HepG2 (cell line): ENCODE measurements at regions not wholly inside any gene's neighbourhood (a gene's known extent, or its start where the extent isn't known, plus 50 kb on each side); places are given as distances from the start of the nearest gene placed in this dataset.

Experiments used
- ATAC-seq: fragments of 200-7000 bp; cut with Tn5 transposase; 3 replicates; pipeline ENCODE4 v1.9.1; 2020; ENCODE audit warnings: mild to moderate bottlenecking, moderate library complexity
- BruUV-seq: library from RNA; stranded (reverse); fragments of 400-500 nt; replicated peaks from 2 replicates; lab custom pipeline; 2021; lab: Mats Ljungman, UMichigan
- CTCF ChIA-PET: fragments of 300-600 bp; formaldehyde crosslinking; extraction: SDS; loops from one replicate; lab custom pipeline; 2021; ENCODE audit warnings: low total read pairs, inconsistent platforms, low intra/inter-chr PET ratio; lab: Yijun Ruan, JAX
- POLR2A ChIA-PET: fragments of 350-600 bp; sonication (Branson Sonifier 250); formaldehyde crosslinking; loops from one replicate; lab custom pipeline; 2020; ENCODE audit warnings: antibody characterized with exemption, inconsistent platforms; lab: Yijun Ruan, JAX
- DNase-seq: peaks from one replicate; pipeline ENCODE4 v3.0.0-alpha.2; 2015; ENCODE audit warnings: low spot score
- FAIRE-seq: peaks from 3 replicates; lab custom pipeline; 2011; peaks lifted over from hg19 to GRCh38; lab: Jason Lieb, UNC
- H2AFZ ChIP-seq: one replicate; pipeline ENCODE4 v1.6.1; 2011; ENCODE audit warnings: low read length, inconsistent platforms
- H3K27ac ChIP-seq: fragments of 300-600 bp; 3 replicates; pipeline ENCODE4 v1.8.0; 2011; ENCODE audit warnings: mixed run types, mild to moderate bottlenecking, mixed read lengths, low read length, inconsistent platforms; ENCODE audit not compliant: insufficient read depth; ENCODE audit errors: extremely low read length
- H3K27me3 ChIP-seq, 2 experiments: fragments of 200-600 bp in 1 of 2; 2 replicates in 1 of 2; 3 replicates in 1 of 2; pipeline versions ENCODE4 v1.6.0 to v1.8.0; 2011; ENCODE audit warnings: low read length in 2 of 2, mild to moderate bottlenecking in 2 of 2, moderate library complexity in 2 of 2, inconsistent platforms in 1 of 2; ENCODE audit not compliant: insufficient read depth in 2 of 2, control insufficient read depth in 1 of 2
- H3K36me3 ChIP-seq, 2 experiments: fragments of 200-600 bp in 1 of 2; replicated peaks in 1 of 2; 2 replicates in 1 of 2; 3 replicates in 1 of 2; pipeline versions ENCODE4 v1.5.1 to v1.8.0; 2011; ENCODE audit warnings: low read length in 2 of 2, inconsistent platforms in 1 of 2; ENCODE audit not compliant: insufficient read depth in 2 of 2, control insufficient read depth in 1 of 2
- H3K4me1 ChIP-seq: 2 replicates; pipeline ENCODE4 v1.5.1; 2012; ENCODE audit warnings: low read length, inconsistent platforms; ENCODE audit not compliant: insufficient read depth
- H3K4me2 ChIP-seq: 2 replicates; pipeline ENCODE4 v1.6.0; 2011; ENCODE audit warnings: low read depth, low read length, inconsistent platforms
- H3K4me3 ChIP-seq, 3 experiments: fragments of 200-600 bp in 1 of 3; sonication (generic), shearing (Covaris generic) in 1 of 3; replicated peaks in 1 of 3; 2 replicates each; pipeline ENCODE4 v1.5.1; 2011 to 2016; ENCODE audit warnings: low read length in 3 of 3, inconsistent platforms in 2 of 3, low read depth in 2 of 3, mild to moderate bottlenecking in 2 of 3, control low read depth in 1 of 3, mixed read lengths in 1 of 3; ENCODE audit not compliant: insufficient read depth in 1 of 3
- H3K79me2 ChIP-seq: one replicate; pipeline ENCODE4 v1.6.1; 2011; ENCODE audit warnings: low read length, inconsistent platforms; ENCODE audit not compliant: insufficient read depth
- H3K9ac ChIP-seq: 2 replicates; pipeline ENCODE4 v1.6.0; 2011; ENCODE audit warnings: mild to moderate bottlenecking, low read depth, low read length, inconsistent platforms; ENCODE audit not compliant: insufficient read depth
- H3K9me3 ChIP-seq: 2 replicates; pipeline ENCODE4 v1.5.1; 2012; ENCODE audit warnings: mild to moderate bottlenecking, low read length
- H4K20me1 ChIP-seq: 2 replicates; pipeline ENCODE4 v1.6.0; 2011; ENCODE audit warnings: inconsistent platforms, mild to moderate bottlenecking, low read length, moderate library complexity; ENCODE audit not compliant: insufficient read depth
- ARNT2 ChIP-seq: sonication (generic); formaldehyde crosslinking; IDR thresholded peaks from 2 replicates; pipeline ENCODE4 v1.8.0; 2022; ENCODE audit warnings: mild to moderate bottlenecking, low read depth, missing genetic modification reagents, moderate library complexity
- BORCS8-MEF2B ChIP-seq: sonication (generic); formaldehyde crosslinking; IDR thresholded peaks from 2 replicates; pipeline ENCODE4 v1.8.0; 2022; ENCODE audit warnings: mild to moderate bottlenecking, missing genetic modification reagents
- DZIP1 ChIP-seq: sonication (generic); formaldehyde crosslinking; IDR thresholded peaks from 2 replicates; pipeline ENCODE4 v1.5.0; 2020; ENCODE audit warnings: mild to moderate bottlenecking, missing genetic modification reagents
- HMG20A ChIP-seq: IDR thresholded peaks from 2 replicates; pipeline ENCODE4 v1.6.1; 2016; ENCODE audit warnings: borderline replicate concordance
- HMGA1 ChIP-seq: sonication (generic); formaldehyde crosslinking; conservative IDR thresholded peaks from 2 replicates; pipeline ENCODE4 v1.4.0; 2020; ENCODE audit warnings: missing genetic modification reagents
- HOXA5 ChIP-seq: sonication (generic); formaldehyde crosslinking; IDR thresholded peaks from 2 replicates; pipeline ENCODE4 v1.4.0; 2020; ENCODE audit warnings: missing genetic modification reagents
- NCOA5 ChIP-seq: sonication (generic); formaldehyde crosslinking; IDR thresholded peaks from 2 replicates; pipeline ENCODE4 v1.4.0; 2020; ENCODE audit warnings: missing genetic modification reagents
- NR2F1 ChIP-seq, 2 experiments: fragments of 450-650 bp in 1 of 2; formaldehyde crosslinking in 1 of 2; IDR thresholded peaks; 2 replicates each; pipeline versions ENCODE4 v1.5.0 to v1.6.1; 2016 to 2020; ENCODE audit warnings: mild to moderate bottlenecking in 1 of 2, missing compliant biosample characterization in 1 of 2, missing genetic modification reagents in 1 of 2, moderate library complexity in 1 of 2
- PHF20 ChIP-seq: sonication (generic); formaldehyde crosslinking; IDR thresholded peaks from 2 replicates; pipeline ENCODE4 v1.5.0; 2020; ENCODE audit warnings: mild to moderate bottlenecking, missing genetic modification reagents
- PHF5A ChIP-seq: IDR thresholded peaks from one replicate; pipeline ENCODE4 v1.6.1; 2018; ENCODE audit warnings: low read depth, missing genetic modification reagents; ENCODE audit not compliant: unreplicated experiment
- RNF2 ChIP-seq: fragments of 450-650 bp; conservative IDR thresholded peaks from 2 replicates; pipeline ENCODE4 v1.6.1; 2016; ENCODE audit warnings: low read depth
- ZBTB21 ChIP-seq: sonication (generic); formaldehyde crosslinking; IDR thresholded peaks from 2 replicates; pipeline ENCODE4 v1.4.0; 2020; ENCODE audit warnings: missing genetic modification reagents
- ZBTB33 ChIP-seq: sonication (generic); formaldehyde crosslinking; IDR thresholded peaks from 2 replicates; pipeline ENCODE4 v1.4.0; 2020; ENCODE audit warnings: missing genetic modification reagents
- ZBTB8A ChIP-seq: sonication (generic); formaldehyde crosslinking; IDR thresholded peaks from 2 replicates; pipeline ENCODE4 v1.4.0; 2020; ENCODE audit warnings: mild to moderate bottlenecking, low read depth, missing genetic modification reagents, borderline replicate concordance
- ZFY ChIP-seq: sonication (generic); formaldehyde crosslinking; IDR thresholded peaks from 2 replicates; pipeline ENCODE4 v1.4.0; 2020; ENCODE audit warnings: missing genetic modification reagents
- ZNF282 ChIP-seq: fragments of 450-650 bp; IDR thresholded peaks from 2 replicates; pipeline ENCODE4 v1.6.1; 2018; ENCODE audit not compliant: partially characterized antibody
- ZNF530 ChIP-seq: sonication (generic); formaldehyde crosslinking; IDR thresholded peaks from 2 replicates; pipeline ENCODE4 v1.5.0; 2020; ENCODE audit warnings: low read depth, mild to moderate bottlenecking, missing genetic modification reagents
- ZNF83 ChIP-seq: sonication (generic); formaldehyde crosslinking; IDR thresholded peaks from 2 replicates; pipeline ENCODE4 v1.4.0; 2020; ENCODE audit warnings: missing genetic modification reagents, mild to moderate bottlenecking, borderline replicate concordance
- WGBS: methylation state at CpG from one replicate; pipeline ENCODE4 v1.1.6; 2017; ENCODE audit warnings: low lambda C conversion rate; 5-methylcytosine and 5-hydroxymethylcytosine counted together
- in situ Hi-C: cut with HindIII; loops from 2 replicates; pipeline ENCODE4 v1.10.0; 2017; ENCODE audit warnings: low pct_unique_long_range_greater_than_20kb; ENCODE audit not compliant: extremely low pct_ligation_motif_present
- intact Hi-C: fragments of 100-400 bp; cut with micrococcal nuclease; formaldehyde crosslinking; loops from one replicate; pipeline ENCODE4 v1.10.0; 2022; ENCODE audit not compliant: unreplicated experiment

GRCh38 chr5:155106221-155106620, 92.7 kb downstream of the KIF4B start:
- no TSS peak for BruUV-seq
- no peak for ATAC-seq

GRCh38 chr5:155113888-155114287, 100.3 kb downstream of the KIF4B start:
- ChIA-PET CTCF (no interaction called here), POLR2A (no interaction called here)
- TF ChIP-seq ZNF83: no peak
- TF ChIP-seq NR2F1 (CRISPR knock-in tag; IDR thresholded peaks at IDR 0.05): no peak
- TF ChIP-seq HMGA1: no peak
- TF ChIP-seq BORCS8-MEF2B (CRISPR knock-in tag): no peak
- TF ChIP-seq PHF5A (CRISPR knock-in tag): no peak
- no peak for TF ChIP-seq HOXA5 (CRISPR knock-in tag)
- TF ChIP-seq DZIP1 (CRISPR knock-in tag): no peak
- no peak for TF ChIP-seq ARNT2 (CRISPR knock-in tag)
- no peak overlapping the region for H3K9ac ChIP-seq
- H3K4me3 ChIP-seq: no peak overlapping the region
- no peak overlapping the region for H3K27ac ChIP-seq
- intact Hi-C loops: no loop called here
- FAIRE-seq (no peak), ATAC-seq (no peak), DNase-seq (no peak)
- 68% methylated on average over 3 of the region's 3 CpGs for WGBS
- no peaks in the 10 kb centered on the region for H4K20me1 ChIP-seq
- H3K27me3 ChIP-seq: peaks cover 0 to 3% of the 10 kb centered on the region in 2 experiments; a peak in 1 of 5 replicates
- no peaks in the 10 kb centered on the region for H3K36me3 ChIP-seq
- in situ Hi-C loops: no loop called here
- H3K4me1 ChIP-seq: peaks cover 12% of the 10 kb centered on the region
- no peak overlapping the region for H2AFZ ChIP-seq
- H3K79me2 ChIP-seq: no peaks in the 10 kb centered on the region
- H3K4me2 ChIP-seq: no peak overlapping the region
- no peaks in the 10 kb centered on the region for H3K9me3 ChIP-seq
- BruUV-seq: no TSS peak

More at GRCh38 chr5:155106221-155106620, 92.7 kb downstream of the KIF4B start:
- no peak overlapping the region for H3K27ac ChIP-seq
- no peaks in the 10 kb centered on the region for H3K9me3 ChIP-seq
- H3K4me1 ChIP-seq: no peaks in the 10 kb centered on the region
- H3K4me2 ChIP-seq: no peak overlapping the region
- intact Hi-C loops: no loop called here
- FAIRE-seq: no peak
- H3K79me2 ChIP-seq: no peaks in the 10 kb centered on the region
- no peak for DNase-seq
- POLR2A ChIA-PET: no interaction called here
- CTCF ChIA-PET: no interaction called here
- 34% methylated on average over 4 of the region's 4 CpGs for WGBS
- in situ Hi-C loops: no loop called here
- no peaks in the 10 kb centered on the region for H4K20me1 ChIP-seq
- H3K27me3 ChIP-seq: peaks cover 2 to 38% of the 10 kb centered on the region in 2 experiments; a peak in 3 of 5 replicates
- TF ChIP-seq ZBTB33 (CRISPR knock-in tag): no peak
- TF ChIP-seq RNF2: no peak
- TF ChIP-seq ZBTB8A (CRISPR knock-in tag): no peak
- TF ChIP-seq ZNF282: no peak
- TF ChIP-seq NCOA5 (CRISPR knock-in tag): no peak
- TF ChIP-seq ZNF530: no peak
- TF ChIP-seq HMG20A (CRISPR knock-in tag): no peak
- no peak for TF ChIP-seq ZFY
- TF ChIP-seq PHF20 (CRISPR knock-in tag): no peak
- no peak for TF ChIP-seq ZBTB21 (CRISPR knock-in tag)
- no peak overlapping the region for H2AFZ ChIP-seq
- H3K9ac ChIP-seq: no peak overlapping the region
- H3K36me3 ChIP-seq: no peaks in the 10 kb centered on the region
- no peak overlapping the region for H3K4me3 ChIP-seq
